HCT116 (cell line): ENCODE measurements at regions not wholly inside any gene's neighbourhood (a gene's known extent, or its start where the extent isn't known, plus 50 kb on each side); places are given as distances from the start of the nearest gene placed in this dataset.

Source experiments
- ATF3 ChIP-seq: IDR thresholded peaks from 2 replicates; pipeline ENCODE4 v1.6.1; 2012
- CEBPB ChIP-seq: IDR thresholded peaks from 2 replicates; pipeline ENCODE4 v1.6.1; 2012; ENCODE audit warnings: low read depth
- CTCF ChIP-seq, 3 experiments: fragments of 200-600 bp in 1 of 3; sonication (generic) in 1 of 3; IDR thresholded peaks in 2 of 3; conservative IDR thresholded peaks in 1 of 3; 2 replicates each; pipeline ENCODE4 v1.5.1; 2012 to 2017; ENCODE audit warnings: low read depth in 2 of 3, low read length in 2 of 3, antibody characterized with exemption in 1 of 3, borderline replicate concordance in 1 of 3, control low read depth in 1 of 3, mild to moderate bottlenecking in 1 of 3, mixed read lengths in 1 of 3, mixed run types in 1 of 3, moderate library complexity in 1 of 3; ENCODE audit not compliant: insufficient read depth in 1 of 3
- EZH2 ChIP-seq: fragments of 200-600 bp; sonication (generic); IDR thresholded peaks from 2 replicates; pipeline ENCODE4 v1.6.1; 2017; ENCODE audit warnings: antibody characterized with exemption, mixed run types
- RAD21 ChIP-seq: IDR thresholded peaks from 2 replicates; pipeline ENCODE4 v1.6.1; 2012; ENCODE audit warnings: low read depth, mild to moderate bottlenecking
- SIN3A ChIP-seq: IDR thresholded peaks from 2 replicates; pipeline ENCODE4 v1.6.1; 2012; ENCODE audit warnings: low read depth

GRCh38 chr15:31660816-31661215, 334.2 kb downstream of the KLF13 start:
- no peak for TF ChIP-seq CEBPB
- TF ChIP-seq SIN3A, result no peak
- TF ChIP-seq ATF3, result no peak
- TF ChIP-seq CTCF (IDR thresholded peaks at IDR 0.05 in 2 of 3, conservative IDR thresholded peaks at IDR 0.05 in 1 of 3; ENCODE audit: borderline replicate concordance in 1 of 3, insufficient read depth in 1 of 3, low read depth in 2 of 3, low read length in 2 of 3), result no peak
- no peak for TF ChIP-seq EZH2
- no peak for TF ChIP-seq RAD21
